ENCODE measurements at regions not wholly inside any gene's neighbourhood (a gene's known extent, or its start where the extent isn't known, plus 50 kb on each side); places are given as distances from the start of the nearest gene placed in this dataset.

- Histone ChIP-seq H3K56ac (ENCODE audit: insufficient read length, low read depth, low read length) (no peak overlapping the region), H2BK120ac (ENCODE audit: low read depth, low read length, poor library complexity, severe bottlenecking) (no peak overlapping the region), H4K20me1 (ENCODE audit: control insufficient read depth, insufficient read depth, insufficient read length) (no peaks in the 10 kb centered on the region), H4K91ac (ENCODE audit: insufficient read length, low read depth, low read length) (no peak overlapping the region), H3T11ph (ENCODE audit: low read length) (no peak overlapping the region), H3K9me3 (ENCODE audit: control insufficient read depth, low read depth, low read length) (no peaks in the 10 kb centered on the region), H2AK5ac (ENCODE audit: insufficient read length, low read length) (no peak overlapping the region), H2BK12ac (ENCODE audit: insufficient read length, low read depth, low read length) (no peak overlapping the region), H3K4me2 (ENCODE audit: insufficient read depth, insufficient read length, low read length) (no peak overlapping the region), H2BK5ac (ENCODE audit: insufficient read length, low read length) (no peak overlapping the region), H3K9ac (ENCODE audit: extremely low read depth, insufficient read length, low read length) (no peak overlapping the region), H3K14ac (ENCODE audit: insufficient read depth, low read length) (no peak overlapping the region), H3K27me3 (ENCODE audit: insufficient read depth, low read length) (no peaks in the 10 kb centered on the region), H2BK20ac (ENCODE audit: low read depth, low read length, poor library complexity, severe bottlenecking) (no peak overlapping the region), H4K5ac (ENCODE audit: insufficient read length, low read depth, low read length) (no peak overlapping the region), H3K79me2 (ENCODE audit: insufficient read depth, low read length) (no peaks in the 10 kb centered on the region), H2AFZ (ENCODE audit: low read length) (no peak overlapping the region), H3K79me1 (ENCODE audit: insufficient read depth, low read depth, low read length, poor library complexity, severe bottlenecking) (no peaks in the 10 kb centered on the region), H3K23me2 (ENCODE audit: insufficient read length, low read depth, low read length, poor library complexity, severe bottlenecking) (no peaks in the 10 kb centered on the region), H3K27ac (ENCODE audit: insufficient read length, low read depth, low read length) (no peak overlapping the region), H4K8ac (replicated peaks; ENCODE audit: insufficient read length, low read depth, low read length) (no peak overlapping the region), H3K18ac (ENCODE audit: insufficient read length, low read depth, low read length) (no peak overlapping the region), H2BK15ac (ENCODE audit: low read depth, low read length) (no peak overlapping the region), H3K23ac (ENCODE audit: insufficient read length, low read depth, low read length) (no peak overlapping the region), H3K4ac (ENCODE audit: low read depth, low read length) (no peak overlapping the region), H3K4me1 (ENCODE audit: insufficient read depth, low read length) (no peaks in the 10 kb centered on the region)
- no peak for TF ChIP-seq CTCF (conservative IDR thresholded peaks at IDR 0.05)
- DNase-seq = no peak
- H3K27me3 Mint-ChIP-seq (ENCODE audit: low read depth) = no peaks in the 10 kb centered on the region
- peaks cover 0 to 8% of the 10 kb centered on the region in 2 experiments; a peak in 2 of 4 replicates for H3K4me1 Mint-ChIP-seq
- peaks cover 23 to 76% (median 25%) of the 10 kb centered on the region in 3 experiments for H3K36me3 Mint-ChIP-seq (ENCODE audit: insufficient read depth in 1 of 3, low read depth in 3 of 3)
- no peak overlapping the region for H3K4me3 Mint-ChIP-seq
- peaks cover 59 to 61% of the 10 kb centered on the region in 2 experiments for H3K9me3 Mint-ChIP-seq
- no peak overlapping the region for H3K27ac Mint-ChIP-seq
- WGBS (ENCODE audit: extremely low coverage, insufficient read length, low lambda C conversion rate) = no CpG with 5 or more reads among the region's 4 CpGs
These were observed 1438.7 kb upstream of the ZEB2 start for GRCh38 chr2:145958611-145959010.
